GM23248 (cell line): ENCODE measurements at regions not wholly inside any gene's neighbourhood (a gene's known extent, or its start where the extent isn't known, plus 50 kb on each side); places are given as distances from the start of the nearest gene placed in this dataset.

Experiments
- EZH2 ChIP-seq: fragments of 200-600 bp; sonication (generic); IDR thresholded peaks from 2 replicates; pipeline ENCODE4 v1.6.1; 2018; ENCODE audit warnings: antibody characterized with exemption, mild to moderate bottlenecking; ENCODE audit not compliant: insufficient read depth, poor library complexity, severe bottlenecking
- EZH2phosphoT487 ChIP-seq: fragments of 200-600 bp; sonication (generic); IDR thresholded peaks from 2 replicates; pipeline ENCODE4 v1.6.1; 2018; ENCODE audit warnings: antibody characterized with exemption, moderate library complexity, mild to moderate bottlenecking, low read depth; ENCODE audit not compliant: insufficient read depth

- no peak for TF ChIP-seq EZH2phosphoT487
- TF ChIP-seq EZH2: no peak
Observed at GRCh38 chrX:43446752-43447151, 209.3 kb upstream of the MAOA start.
